ENCODE measurements at regions not wholly inside any gene's neighbourhood (a gene's known extent, or its start where the extent isn't known, plus 50 kb on each side); places are given as distances from the start of the nearest gene placed in this dataset.
"Not testable (repeated sequence)": the region's sequence is repeated elsewhere in the genome, so short reads cannot be mapped to it uniquely, and the experiment has no call there.

- in situ Hi-C loops (cut with HindIII; ENCODE audit: low sequenced_read_pairs): no loop called here
Measured at GRCh38 chr3:152147748-152148147, 121.0 kb upstream of the MBNL1 start.

DNA sequence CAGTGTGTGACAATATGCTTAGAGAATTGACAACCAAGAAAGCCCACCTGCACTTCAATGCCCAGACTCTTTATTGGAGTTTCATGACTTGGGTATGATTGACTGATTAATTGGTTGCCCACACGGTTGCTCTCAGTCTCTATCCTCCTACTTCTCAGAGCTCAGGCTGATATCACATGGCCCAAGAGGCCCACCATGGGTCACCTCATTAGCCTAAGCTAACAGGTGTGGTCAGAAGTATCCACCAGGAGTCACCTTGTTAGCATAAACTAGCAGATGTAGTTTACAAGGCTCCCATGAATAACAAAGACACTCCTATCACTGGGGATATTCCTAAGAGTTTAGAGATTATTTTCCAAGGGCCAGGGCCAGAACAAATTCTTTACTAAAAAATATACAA is 120.2 kb upstream of the MBNL1 start:
- in situ Hi-C loops (cut with HindIII; ENCODE audit: low sequenced_read_pairs): no loop called here

- in situ Hi-C loops (cut with HindIII; ENCODE audit: low sequenced_read_pairs): no loop called here
Measured at GRCh38 chr3:152149832-152150231, 118.9 kb upstream of the MBNL1 start.

DNA sequence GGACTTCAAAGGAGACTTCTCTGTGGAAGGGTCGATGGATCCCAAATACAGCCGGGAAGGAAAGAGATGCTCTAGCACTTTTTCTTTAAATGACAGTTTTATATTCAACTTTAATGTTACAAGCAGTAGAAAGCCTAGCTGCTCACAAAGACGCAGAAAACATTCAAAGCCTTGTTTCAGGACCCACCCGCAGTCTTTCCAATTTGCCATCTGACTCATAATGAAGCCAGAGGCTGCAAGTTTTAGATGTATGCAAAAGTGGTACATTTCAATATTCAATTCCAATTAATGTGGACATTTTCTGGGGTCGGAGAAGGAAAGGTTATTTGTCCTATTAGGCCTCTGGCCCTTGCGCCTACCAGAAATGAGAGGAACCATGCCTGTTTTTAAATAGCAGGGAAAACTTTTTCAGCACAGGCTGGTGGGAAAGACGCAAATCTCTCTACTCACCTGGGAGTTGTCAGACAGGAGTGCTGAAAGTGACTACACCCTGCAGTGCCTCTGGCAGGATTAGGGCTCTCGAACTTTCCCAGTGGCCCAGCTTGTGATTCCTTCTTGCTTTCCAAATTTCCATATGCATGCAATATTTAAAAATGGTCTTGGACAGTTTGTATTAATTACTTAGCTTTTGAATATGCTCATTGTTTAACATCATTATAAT is 117.4 kb upstream of the MBNL1 start:
- in situ Hi-C loops (cut with HindIII; ENCODE audit: low sequenced_read_pairs): no loop called here

GRCh38 chr3:152151877-152152765 is 116.6 kb upstream of the MBNL1 start:
- in situ Hi-C loops (cut with HindIII; ENCODE audit: low sequenced_read_pairs): not testable (repeated sequence)

- in situ Hi-C loops (cut with HindIII; ENCODE audit: low sequenced_read_pairs): not testable (repeated sequence)
Measured at GRCh38 chr3:152153115-152153514, 115.6 kb upstream of the MBNL1 start.

DNA sequence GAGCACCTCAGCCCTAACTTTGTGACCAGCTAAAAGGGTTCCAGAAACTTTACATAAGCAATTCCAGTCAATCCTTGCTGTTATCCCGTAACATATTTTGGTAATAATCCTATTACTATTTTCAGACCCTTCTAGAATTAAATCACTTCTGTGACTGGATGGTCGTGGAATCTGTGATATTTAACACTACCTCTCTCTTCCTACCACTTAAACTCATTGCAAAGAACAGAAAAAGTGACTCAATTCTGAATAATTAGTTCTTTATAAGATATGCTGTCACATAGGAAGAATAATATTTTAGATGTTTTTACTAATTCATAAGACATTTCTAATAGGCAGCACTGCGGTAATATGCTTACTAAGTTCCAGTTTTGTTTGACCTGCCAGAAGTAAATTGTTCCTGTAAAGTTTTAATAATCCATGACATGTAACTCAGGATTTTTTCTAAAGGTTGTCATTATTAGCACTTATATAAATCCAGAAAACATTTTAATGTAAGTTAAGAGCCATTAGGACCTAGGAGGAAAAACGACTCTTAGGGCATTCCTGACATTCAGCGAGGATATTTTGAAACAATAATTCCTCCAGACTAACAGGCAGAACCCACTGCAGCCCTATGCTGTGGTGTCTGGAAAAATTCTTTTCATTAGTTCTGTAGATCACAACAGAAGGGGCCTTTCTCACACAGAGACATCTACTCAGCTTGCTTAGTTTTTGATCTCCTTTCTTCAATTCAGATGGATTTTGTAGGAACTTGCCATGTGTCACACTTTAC is 113.3 kb upstream of the MBNL1 start:
- in situ Hi-C loops (cut with HindIII; ENCODE audit: low sequenced_read_pairs): no loop called here

- in situ Hi-C loops (cut with HindIII; ENCODE audit: low sequenced_read_pairs): no loop called here
Measured at GRCh38 chr3:152156880-152157279, 111.8 kb upstream of the MBNL1 start.

DNA sequence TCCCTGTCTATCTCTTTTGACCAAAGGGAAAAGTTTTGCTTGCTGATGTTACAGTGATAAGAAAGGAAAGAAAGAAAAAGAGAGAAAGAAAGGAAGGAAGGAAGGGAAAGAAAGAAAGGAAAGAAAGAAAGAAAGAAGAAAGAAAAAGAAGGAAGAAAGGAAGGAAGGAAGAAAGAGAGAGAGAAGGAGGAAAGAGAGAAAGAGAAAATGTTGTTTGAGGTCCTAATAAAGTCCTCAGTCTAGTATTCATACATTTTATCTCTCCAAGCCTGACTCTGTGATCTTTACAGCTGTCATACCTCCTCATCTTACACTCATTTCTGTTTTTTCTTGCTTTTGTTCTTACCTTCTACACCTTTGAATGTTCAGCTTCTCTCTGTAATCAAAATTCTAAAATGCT is 111.4 kb upstream of the MBNL1 start:
- in situ Hi-C loops (cut with HindIII; ENCODE audit: low sequenced_read_pairs): no loop called here

- in situ Hi-C loops (cut with HindIII; ENCODE audit: low sequenced_read_pairs): no loop called here
Measured at GRCh38 chr3:152159328-152159727, 109.4 kb upstream of the MBNL1 start.

GRCh38 chr3:152160350-152161011 is 108.2 kb upstream of the MBNL1 start:
- in situ Hi-C loops (cut with HindIII; ENCODE audit: low sequenced_read_pairs): no loop called here

DNA sequence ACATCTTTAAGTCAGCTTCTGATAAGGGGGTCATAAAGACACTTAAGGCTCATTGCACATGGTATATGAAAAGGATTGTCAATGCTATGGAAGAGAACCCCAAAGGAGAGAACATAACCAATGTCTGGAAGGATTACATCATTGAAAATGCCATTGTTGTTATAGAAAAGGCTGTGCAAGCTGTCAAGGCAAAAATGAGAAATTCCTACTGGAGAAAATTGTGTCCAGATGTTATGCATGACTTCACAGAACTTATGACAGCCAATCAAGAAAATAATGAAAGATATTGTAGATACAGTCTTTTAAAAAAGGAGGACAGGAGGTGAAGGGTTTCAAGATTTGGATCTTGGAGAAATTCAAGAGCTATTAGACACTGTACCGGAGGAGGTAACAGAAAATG is 96.3 kb upstream of the MBNL1 start:
- in situ Hi-C loops (cut with HindIII; ENCODE audit: low sequenced_read_pairs): no loop called here

GRCh38 chr3:152173627-152174026 is 95.1 kb upstream of the MBNL1 start:
- in situ Hi-C loops (cut with HindIII; ENCODE audit: low sequenced_read_pairs): no loop called here

- in situ Hi-C loops (cut with HindIII; ENCODE audit: low sequenced_read_pairs): no loop called here
Measured at GRCh38 chr3:152174876-152175527, 93.7 kb upstream of the MBNL1 start.

DNA sequence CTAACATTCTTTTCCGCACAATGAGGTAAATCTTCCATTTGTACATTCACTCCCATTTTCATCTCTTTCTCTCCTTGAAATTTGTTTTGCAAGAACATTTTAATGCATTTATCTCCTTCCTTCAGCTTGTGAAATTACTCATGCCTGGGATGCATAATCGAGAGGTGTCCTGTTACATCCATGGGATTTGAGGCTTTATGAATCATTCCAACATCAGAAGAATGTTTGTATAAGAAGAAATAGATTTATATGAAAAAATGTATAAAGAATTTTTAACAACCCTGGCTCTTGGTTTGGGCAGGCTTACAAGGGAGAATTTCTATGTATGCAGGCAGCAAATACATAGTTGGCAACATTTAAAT is 93.2 kb upstream of the MBNL1 start:
- in situ Hi-C loops (cut with HindIII; ENCODE audit: low sequenced_read_pairs): no loop called here

DNA sequence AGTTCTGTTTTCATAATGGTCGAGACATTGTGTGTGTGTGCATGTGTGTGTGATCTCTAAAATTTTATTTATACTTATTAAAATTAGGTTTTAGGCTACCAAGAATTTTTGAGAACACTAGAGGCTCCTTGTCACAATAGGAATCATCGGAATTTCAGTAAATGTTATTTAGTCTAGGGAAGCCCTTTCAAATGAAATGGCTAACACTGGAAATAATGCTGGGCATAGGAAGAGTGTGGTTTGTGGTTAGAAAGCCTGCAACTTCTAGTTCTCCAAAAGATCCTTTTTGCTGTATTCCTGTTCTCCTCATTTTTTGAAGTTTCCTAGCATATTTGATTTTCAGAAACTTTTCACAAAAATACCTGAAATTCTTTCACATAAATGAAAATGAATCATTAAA is 92.5 kb upstream of the MBNL1 start:
- in situ Hi-C loops (cut with HindIII; ENCODE audit: low sequenced_read_pairs): no loop called here

GRCh38 chr3:152176998-152177397 is 91.7 kb upstream of the MBNL1 start:
- in situ Hi-C loops (cut with HindIII; ENCODE audit: low sequenced_read_pairs): no loop called here

DNA sequence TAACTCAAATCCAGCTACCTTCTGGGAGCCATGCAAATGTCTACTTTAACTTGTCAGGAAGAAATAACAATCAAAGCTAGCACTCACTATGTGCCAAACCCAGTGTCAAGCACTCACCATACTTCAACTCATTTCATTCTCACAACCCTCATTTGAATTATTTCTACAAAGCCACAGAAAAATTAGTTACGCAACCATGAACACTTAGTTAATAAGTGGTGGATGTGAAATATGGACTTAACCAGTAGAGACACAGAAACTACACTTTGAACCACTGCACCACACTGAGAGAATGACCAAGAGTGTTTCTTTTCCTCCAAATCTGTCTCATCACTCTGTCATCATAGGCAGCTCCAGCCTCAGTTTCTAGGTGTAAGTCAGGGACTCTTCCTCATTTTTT is 91.0 kb upstream of the MBNL1 start:
- in situ Hi-C loops (cut with HindIII; ENCODE audit: low sequenced_read_pairs): no loop called here

- in situ Hi-C loops (cut with HindIII; ENCODE audit: low sequenced_read_pairs): no loop called here
Measured at GRCh38 chr3:152183473-152183872, 85.3 kb upstream of the MBNL1 start.

DNA sequence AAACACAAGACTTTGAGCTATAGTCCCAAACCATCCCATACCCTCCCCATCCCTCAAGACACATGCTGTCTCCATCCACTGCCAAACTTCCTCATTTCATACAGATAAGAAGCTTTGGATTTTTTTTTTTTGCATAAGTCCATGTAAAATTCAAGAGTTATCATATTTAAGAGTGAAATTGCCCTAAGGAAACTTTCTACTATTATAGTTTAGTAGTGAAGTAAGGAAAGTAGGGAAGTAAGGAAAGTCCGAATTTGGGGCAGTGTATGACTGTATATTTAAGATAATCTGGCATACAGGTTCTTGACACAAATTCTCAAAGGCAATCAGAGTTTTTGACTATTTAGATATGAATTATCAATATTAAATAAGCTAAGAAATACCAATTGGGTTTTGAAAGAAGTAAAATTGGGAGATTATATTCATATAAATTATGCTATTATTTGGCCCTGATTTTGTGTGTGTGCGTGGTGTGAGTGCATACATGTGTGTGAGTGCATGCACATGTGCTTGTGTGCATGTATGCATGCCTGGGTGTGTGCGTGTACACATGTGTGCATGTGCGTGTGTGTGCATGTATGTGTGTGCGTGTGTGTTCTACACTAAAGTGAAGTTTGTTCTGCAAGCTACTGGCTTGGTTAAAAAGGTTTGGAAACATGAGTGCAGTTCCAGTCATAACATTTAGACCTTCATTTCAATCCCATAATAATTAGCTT is 83.6 kb upstream of the MBNL1 start:
- in situ Hi-C loops (cut with HindIII; ENCODE audit: low sequenced_read_pairs): no loop called here

Measured in endothelial cell of hepatic sinusoid (primary cell).